ENCODE measurements at regions not wholly inside any gene's neighbourhood (a gene's known extent, or its start where the extent isn't known, plus 50 kb on each side); places are given as distances from the start of the nearest gene placed in this dataset.

GRCh38 chr2:236976266-236977062, 109.2 kb upstream of the COPS8 start:
- no peak for FAIRE-seq
- POLR2A ChIA-PET, result no interaction called here
- H3K79me2 ChIP-seq (ENCODE audit: control insufficient read depth, insufficient read depth, low read length), result no peaks in the 10 kb centered on the region
- no peak overlapping the region for H3K27ac ChIP-seq (ENCODE audit: extremely low read depth, low read depth, low read length)
- H3K9me3 ChIP-seq (replicated peaks; ENCODE audit: control insufficient read depth, insufficient read depth, low read depth, low read length), result no peaks in the 10 kb centered on the region
- H3K4me3 ChIP-seq, result no peak overlapping the region
- H3K4me2 ChIP-seq (ENCODE audit: insufficient read depth, low read length), result no peak overlapping the region
- no peak for DNase-seq (ENCODE audit: extremely low read depth in 1 of 4, low spot score in 3 of 4)
- no peaks in the 10 kb centered on the region for H3K36me3 ChIP-seq (ENCODE audit: control insufficient read depth, insufficient read depth, low read length)
- 5% methylated on average over 6 of the region's 8 CpGs for WGBS (ENCODE audit: insufficient coverage, low coverage, missing lambda C conversion rate)
- no peaks in the 10 kb centered on the region for H3K4me1 ChIP-seq (replicated peaks in 1 of 2; ENCODE audit: control insufficient read depth in 2 of 2, insufficient read depth in 2 of 2, low read length in 2 of 2)
- H2AFZ ChIP-seq (ENCODE audit: low read depth, low read length), result no peak overlapping the region
- BruUV-seq (replicated peaks), result no TSS peak
- H3K27me3 ChIP-seq (ENCODE audit: control insufficient read depth in 2 of 2, insufficient read depth in 2 of 2, low read length in 2 of 2), result peaks cover 0 to 14% of the 10 kb centered on the region in 2 experiments; a peak in 2 of 5 replicates
- no peak overlapping the region for H3K9ac ChIP-seq (ENCODE audit: insufficient read depth in 1 of 2, low read depth in 2 of 2, low read length in 2 of 2)
- intact Hi-C loops (cut with micrococcal nuclease) (no loop called here), in situ Hi-C loops (cut with MboI) (no loop called here)
- CTCF ChIA-PET (ENCODE audit: low intra/inter-chr PET ratio), result no interaction called here
- no peaks in the 10 kb centered on the region for H4K20me1 ChIP-seq (replicated peaks; ENCODE audit: control insufficient read depth, insufficient read depth, low read length)
- no peak for ATAC-seq
- no peaks in the 10 kb centered on the region for H3K9me1 ChIP-seq (ENCODE audit: control insufficient read depth, insufficient read depth, low read length)
- TF ChIP-seq TFAM (CRISPR knock-in tag; conservative IDR thresholded peaks at IDR 0.05), result no peak
- TF ChIP-seq KLF6 (CRISPR knock-in tag; IDR thresholded peaks at IDR 0.05; ENCODE audit: borderline replicate concordance), result no peak
- no peak for TF ChIP-seq TCFL5 (CRISPR knock-in tag; conservative IDR thresholded peaks at IDR 0.05)
- TF ChIP-seq ZBTB33 (CRISPR knock-in tag; IDR thresholded peaks at IDR 0.05), result no peak
- no peak for TF ChIP-seq ZNF217 (CRISPR knock-in tag; IDR thresholded peaks at IDR 0.05)
- no peak for TF ChIP-seq CHD7 (IDR thresholded peaks at IDR 0.05; ENCODE audit: low read depth, low read length)
- no peak for TF ChIP-seq STAT5B (CRISPR knock-in tag; IDR thresholded peaks at IDR 0.05)
- TF ChIP-seq ZBTB7A (IDR thresholded peaks at IDR 0.05; ENCODE audit: borderline replicate concordance, control insufficient read depth, low read depth, low read length), result no peak

Measured in K562 (cell line).